SK-N-DZ (cell line): ENCODE measurements at regions not wholly inside any gene's neighbourhood (a gene's known extent, or its start where the extent isn't known, plus 50 kb on each side); places are given as distances from the start of the nearest gene placed in this dataset.
"Not testable (repeated sequence)": the region's sequence is repeated elsewhere in the genome, so short reads cannot be mapped to it uniquely, and the experiment has no call there.

Experiments
- DNase-seq: peaks from one replicate; pipeline ENCODE4 v3.0.0-alpha.2; 2015; ENCODE audit warnings: low spot score

GRCh38 chr5:114822863-114823262 lies 346.8 kb downstream of the TRIM36 start:
- no peak for DNase-seq

- DNase-seq = no peak
Measured at GRCh38 chr5:114822436-114822835, 347.3 kb downstream of the TRIM36 start.

GRCh38 chr5:114790403-114790792 lies 379.3 kb downstream of the TRIM36 start:
- DNase-seq = no peak

- peak; percentile 56 for DNase-seq
Measured at GRCh38 chr5:114789773-114790402, 379.8 kb downstream of the TRIM36 start.

- DNase-seq = no peak
Measured at GRCh38 chr5:114782869-114783268, 386.8 kb downstream of the TRIM36 start.

GRCh38 chr5:114782177-114782576 lies 387.5 kb downstream of the TRIM36 start:
- DNase-seq = no peak

GRCh38 chr5:114780290-114780689 lies 389.4 kb downstream of the TRIM36 start:
- no peak for DNase-seq

- DNase-seq = no peak
Measured at GRCh38 chr5:114744406-114744805, 382.5 kb downstream of the KCNN2 start.

GRCh38 chr5:114734238-114734637 lies 372.4 kb downstream of the KCNN2 start:
- DNase-seq = no peak

GRCh38 chr5:114729986-114730385 lies 368.1 kb downstream of the KCNN2 start:
- no peak for DNase-seq

GRCh38 chr5:114727358-114727757 lies 365.5 kb downstream of the KCNN2 start:
- no peak for DNase-seq

GRCh38 chr5:114726131-114726530 lies 364.3 kb downstream of the KCNN2 start:
- no peak for DNase-seq

- no peak for DNase-seq
Measured at GRCh38 chr5:114719268-114719667, 357.4 kb downstream of the KCNN2 start.

- no peak for DNase-seq
Measured at GRCh38 chr5:114716955-114717354, 355.1 kb downstream of the KCNN2 start.

- DNase-seq = not testable (repeated sequence)
Measured at GRCh38 chr5:114704225-114704893, 342.5 kb downstream of the KCNN2 start.

- no peak for DNase-seq
Measured at GRCh38 chr5:114702731-114703130, 340.9 kb downstream of the KCNN2 start.

- peak; percentile 43 for DNase-seq
Measured at GRCh38 chr5:114702136-114702535, 340.3 kb downstream of the KCNN2 start.

GRCh38 chr5:114700823-114701222 lies 339.0 kb downstream of the KCNN2 start:
- DNase-seq = no peak

GRCh38 chr5:114695292-114695904 lies 333.5 kb downstream of the KCNN2 start:
- no peak for DNase-seq

- DNase-seq = no peak
Measured at GRCh38 chr5:114686356-114686755, 324.5 kb downstream of the KCNN2 start.

- DNase-seq = no peak
Measured at GRCh38 chr5:114678778-114679177, 316.9 kb downstream of the KCNN2 start.

GRCh38 chr5:114665551-114665950 lies 303.7 kb downstream of the KCNN2 start:
- no peak for DNase-seq

- no peak for DNase-seq
Measured at GRCh38 chr5:114660791-114661190, 298.9 kb downstream of the KCNN2 start.
